Activated CD4-positive, alpha-beta memory T cell treated with anti-CD3 and anti-CD28 coated beads, Interleukin-2, amount 10 ng/mL, durations not matched to agents 7 days and 5 days (primary cell): ENCODE measurements at regions not wholly inside any gene's neighbourhood (a gene's known extent, or its start where the extent isn't known, plus 50 kb on each side); places are given as distances from the start of the nearest gene placed in this dataset.

Experiments
- CTCF ChIA-PET: fragments of 350-600 bp; sonication (Branson Sonifier 250); formaldehyde crosslinking; loops from one replicate; lab custom pipeline; 2021; ENCODE audit warnings: antibody characterized with exemption, inconsistent platforms; lab: Charles Lee
- POLR2A ChIA-PET: fragments of 350-600 bp; sonication (Branson Sonifier 250); formaldehyde crosslinking; loops from one replicate; lab custom pipeline; 2021; ENCODE audit warnings: antibody characterized with exemption; lab: Charles Lee
- DNase-seq: peaks from one replicate; pipeline ENCODE4 v3.0.0-alpha.2; 2020
- H3K27ac Mint-ChIP-seq: one replicate; pipeline ENCODE4 v1.8.0; 2021; ENCODE audit warnings: mild to moderate bottlenecking, mixed read lengths
- H3K27me3 Mint-ChIP-seq: one replicate; pipeline ENCODE4 v1.8.0; 2021; ENCODE audit warnings: mixed read lengths
- H3K36me3 Mint-ChIP-seq: one replicate; pipeline ENCODE4 v1.8.0; 2021; ENCODE audit warnings: low read depth, mixed read lengths
- H3K4me1 Mint-ChIP-seq: one replicate; pipeline ENCODE4 v1.8.0; 2021; ENCODE audit warnings: mixed read lengths
- H3K4me3 Mint-ChIP-seq: one replicate; pipeline ENCODE4 v1.8.0; 2021; ENCODE audit warnings: mild to moderate bottlenecking, mixed read lengths
- H3K9me3 Mint-ChIP-seq: one replicate; pipeline ENCODE4 v1.8.0; 2021; ENCODE audit warnings: mixed read lengths

GRCh38 chr10:8721650-8722049 is 667.2 kb downstream of the GATA3 start:
- Mint-ChIP-seq H3K27me3 (no peaks in the 10 kb centered on the region), H3K27ac (no peak overlapping the region), H3K9me3 (peaks cover 10% of the 10 kb centered on the region), H3K4me3 (no peak overlapping the region), H3K4me1 (no peaks in the 10 kb centered on the region), H3K36me3 (peaks cover 2% of the 10 kb centered on the region)
- POLR2A ChIA-PET: no interaction called here
- no peak for DNase-seq
- CTCF ChIA-PET: no interaction called here

- Mint-ChIP-seq H3K27me3 (peaks cover 2% of the 10 kb centered on the region), H3K4me3 (no peak overlapping the region), H3K36me3 (peaks cover 2% of the 10 kb centered on the region), H3K27ac (no peak overlapping the region), H3K9me3 (peaks cover 10% of the 10 kb centered on the region), H3K4me1 (no peaks in the 10 kb centered on the region)
- no peak for DNase-seq
- POLR2A ChIA-PET: no interaction called here
- CTCF ChIA-PET: no interaction called here
These were observed 668.3 kb downstream of the GATA3 start for GRCh38 chr10:8722835-8723234.

GRCh38 chr10:8725343-8725742 is 670.9 kb downstream of the GATA3 start:
- H3K27ac Mint-ChIP-seq: no peak overlapping the region
- no peaks in the 10 kb centered on the region for H3K36me3 Mint-ChIP-seq
- POLR2A ChIA-PET: no interaction called here
- H3K9me3 Mint-ChIP-seq: peaks cover 5% of the 10 kb centered on the region
- no peaks in the 10 kb centered on the region for H3K4me1 Mint-ChIP-seq
- no peak overlapping the region for H3K4me3 Mint-ChIP-seq
- DNase-seq: no peak
- peaks cover 2% of the 10 kb centered on the region for H3K27me3 Mint-ChIP-seq
- CTCF ChIA-PET: no interaction called here

GRCh38 chr10:8726084-8726778 is 671.7 kb downstream of the GATA3 start:
- no peak overlapping the region for H3K4me3 Mint-ChIP-seq
- CTCF ChIA-PET: no interaction called here
- H3K36me3 Mint-ChIP-seq: no peaks in the 10 kb centered on the region
- peaks cover 5% of the 10 kb centered on the region for H3K9me3 Mint-ChIP-seq
- no peak overlapping the region for H3K27ac Mint-ChIP-seq
- DNase-seq: no peak
- POLR2A ChIA-PET: no interaction called here
- no peaks in the 10 kb centered on the region for H3K4me1 Mint-ChIP-seq
- peaks cover 2% of the 10 kb centered on the region for H3K27me3 Mint-ChIP-seq

- H3K4me1 Mint-ChIP-seq: no peaks in the 10 kb centered on the region
- CTCF ChIA-PET: no interaction called here
- H3K9me3 Mint-ChIP-seq: peaks cover 5% of the 10 kb centered on the region
- H3K27me3 Mint-ChIP-seq: peaks cover 2% of the 10 kb centered on the region
- DNase-seq: no peak
- no peak overlapping the region for H3K27ac Mint-ChIP-seq
- H3K4me3 Mint-ChIP-seq: no peak overlapping the region
- no peaks in the 10 kb centered on the region for H3K36me3 Mint-ChIP-seq
- POLR2A ChIA-PET: no interaction called here
These were observed 672.2 kb downstream of the GATA3 start for GRCh38 chr10:8726779-8727084.

GRCh38 chr10:8731121-8732095 is 676.9 kb downstream of the GATA3 start:
- no peaks in the 10 kb centered on the region for H3K9me3 Mint-ChIP-seq
- H3K27ac Mint-ChIP-seq: no peak overlapping the region
- peaks cover 2% of the 10 kb centered on the region for H3K27me3 Mint-ChIP-seq
- no peak for DNase-seq
- no peaks in the 10 kb centered on the region for H3K4me1 Mint-ChIP-seq
- POLR2A ChIA-PET: no interaction called here
- CTCF ChIA-PET: no interaction called here
- H3K36me3 Mint-ChIP-seq: no peaks in the 10 kb centered on the region
- no peak overlapping the region for H3K4me3 Mint-ChIP-seq

- Mint-ChIP-seq H3K9me3 (no peaks in the 10 kb centered on the region), H3K4me3 (no peak overlapping the region), H3K27ac (no peak overlapping the region), H3K4me1 (no peaks in the 10 kb centered on the region), H3K27me3 (no peaks in the 10 kb centered on the region), H3K36me3 (no peaks in the 10 kb centered on the region)
- ChIA-PET POLR2A (no interaction called here), CTCF (interaction anchor here (0.6 kb wide), 1 partner anchor 703 kb away, joined by 4 read pairs; no protein-coding TSS in a partner anchor)
- no peak for DNase-seq
These were observed 684.5 kb downstream of the GATA3 start for GRCh38 chr10:8738987-8739386.

GRCh38 chr10:8752146-8752843 is 697.8 kb downstream of the GATA3 start:
- no peak for DNase-seq
- H3K27me3 Mint-ChIP-seq: peaks cover 9% of the 10 kb centered on the region
- CTCF ChIA-PET: no interaction called here

GRCh38 chr10:8758029-8758428 is 703.5 kb downstream of the GATA3 start:
- CTCF ChIA-PET: no interaction called here
- Mint-ChIP-seq H3K4me3 (no peak overlapping the region), H3K4me1 (peaks cover 12% of the 10 kb centered on the region), H3K9me3 (peaks cover 2% of the 10 kb centered on the region), H3K27ac (no peak overlapping the region), H3K36me3 (no peaks in the 10 kb centered on the region), H3K27me3 (peaks cover 11% of the 10 kb centered on the region)
- no peak for DNase-seq
- POLR2A ChIA-PET: no interaction called here

More at GRCh38 chr10:8752146-8752843, 697.8 kb downstream of the GATA3 start:
- POLR2A ChIA-PET: no interaction called here
- Mint-ChIP-seq H3K36me3 (no peaks in the 10 kb centered on the region), H3K9me3 (peaks cover 2% of the 10 kb centered on the region), H3K27ac (no peak overlapping the region), H3K4me3 (no peak overlapping the region), H3K4me1 (peaks cover 4% of the 10 kb centered on the region)

- Mint-ChIP-seq H3K9me3 (no peaks in the 10 kb centered on the region), H3K36me3 (no peaks in the 10 kb centered on the region), H3K4me1 (peaks cover 7% of the 10 kb centered on the region), H3K27me3 (peaks cover 7% of the 10 kb centered on the region), H3K4me3 (no peak overlapping the region), H3K27ac (no peak overlapping the region)
- ChIA-PET CTCF (no interaction called here), POLR2A (interaction anchor here (0.6 kb wide), 1 partner anchor 110 kb away, joined by 3 read pairs; no protein-coding TSS in a partner anchor)
- DNase-seq: no peak
These were observed 712.4 kb downstream of the GATA3 start for GRCh38 chr10:8766899-8767298.

GRCh38 chr10:8767591-8767990 is 713.1 kb downstream of the GATA3 start:
- CTCF ChIA-PET: interaction anchor here (0.7 kb wide), 1 partner anchor 718 kb away, joined by 3 read pairs; no protein-coding TSS in a partner anchor
- POLR2A ChIA-PET: interaction anchor here (0.6 to 1.0 kb wide), 2 partner anchors 18 to 109 kb away, joined by 3 to 4 read pairs; no protein-coding TSS in a partner anchor
- H3K4me1 Mint-ChIP-seq: peaks cover 7% of the 10 kb centered on the region
- no peak for DNase-seq
- H3K9me3 Mint-ChIP-seq: no peaks in the 10 kb centered on the region
- no peak overlapping the region for H3K27ac Mint-ChIP-seq
- H3K27me3 Mint-ChIP-seq: peaks cover 7% of the 10 kb centered on the region
- H3K4me3 Mint-ChIP-seq: no peak overlapping the region
- H3K36me3 Mint-ChIP-seq: no peaks in the 10 kb centered on the region

GRCh38 chr10:8768341-8768740 is 713.9 kb downstream of the GATA3 start:
- no peaks in the 10 kb centered on the region for H3K36me3 Mint-ChIP-seq
- H3K27ac Mint-ChIP-seq: no peak overlapping the region
- peaks cover 7% of the 10 kb centered on the region for H3K4me1 Mint-ChIP-seq
- ChIA-PET POLR2A (interaction anchor here (1.0 kb wide), 1 partner anchor 19 kb away, joined by 4 read pairs; no protein-coding TSS in a partner anchor), CTCF (interaction anchor here (0.7 kb wide), 1 partner anchor 719 kb away, joined by 3 read pairs; no protein-coding TSS in a partner anchor)
- no peak overlapping the region for H3K4me3 Mint-ChIP-seq
- no peaks in the 10 kb centered on the region for H3K9me3 Mint-ChIP-seq
- peaks cover 8% of the 10 kb centered on the region for H3K27me3 Mint-ChIP-seq
- DNase-seq: no peak

- H3K9me3 Mint-ChIP-seq: no peaks in the 10 kb centered on the region
- ChIA-PET POLR2A (no interaction called here), CTCF (no interaction called here)
- H3K36me3 Mint-ChIP-seq: no peaks in the 10 kb centered on the region
- DNase-seq: no peak
- H3K4me3 Mint-ChIP-seq: no peak overlapping the region
- peaks cover 7% of the 10 kb centered on the region for H3K4me1 Mint-ChIP-seq
- H3K27ac Mint-ChIP-seq: no peak overlapping the region
- peaks cover 8% of the 10 kb centered on the region for H3K27me3 Mint-ChIP-seq
These were observed 714.4 kb downstream of the GATA3 start for GRCh38 chr10:8768852-8769251.
